A673 (cell line): ENCODE measurements at regions not wholly inside any gene's neighbourhood (a gene's known extent, or its start where the extent isn't known, plus 50 kb on each side); places are given as distances from the start of the nearest gene placed in this dataset.

ENCODE experiments used
- BruUV-seq: library from RNA; stranded (reverse); fragments of 400-500 nt; replicated peaks from 2 replicates; lab custom pipeline; 2021; lab: Mats Ljungman, UMichigan
- CTCF ChIA-PET: fragments of 300-600 bp; sonication (Branson Sonifier 250); formaldehyde crosslinking; loops from one replicate; lab custom pipeline; 2022; ENCODE audit warnings: antibody characterized with exemption; lab: Charles Lee
- POLR2A ChIA-PET: fragments of 300-600 bp; sonication (Branson Sonifier 250); formaldehyde crosslinking; loops from one replicate; lab custom pipeline; 2022; ENCODE audit warnings: antibody characterized with exemption; ENCODE audit not compliant: low non-redundant PET; lab: Charles Lee
- DNase-seq: peaks from one replicate; pipeline ENCODE4 v3.0.0-alpha.2; 2015; ENCODE audit warnings: low spot score
- H3K27ac ChIP-seq: fragments of 200-600 bp; sonication (generic); 2 replicates; pipeline ENCODE4 v1.5.1; 2016; ENCODE audit warnings: mixed run types, low read depth, mild to moderate bottlenecking, mixed read lengths, antibody characterized with exemption, low read length; ENCODE audit not compliant: poor library complexity, severe bottlenecking
- H3K27me3 ChIP-seq: fragments of 200-600 bp; sonication (generic); replicated peaks from 2 replicates; pipeline ENCODE4 v1.6.1; 2017; ENCODE audit warnings: mixed run types, low read depth, mild to moderate bottlenecking, mixed read lengths, antibody characterized with exemption, low read length; ENCODE audit not compliant: insufficient read depth, poor library complexity
- H3K36me3 ChIP-seq: fragments of 200-600 bp; sonication (generic); 2 replicates; pipeline ENCODE4 v1.6.1; 2016; ENCODE audit warnings: mixed run types, mild to moderate bottlenecking, mixed read lengths, antibody characterized with exemption, low read length; ENCODE audit not compliant: insufficient read depth, poor library complexity, severe bottlenecking
- H3K4me1 ChIP-seq: fragments of 200-600 bp; sonication (generic); 2 replicates; pipeline ENCODE4 v1.6.1; 2017; ENCODE audit warnings: mixed run types, mild to moderate bottlenecking, mixed read lengths, antibody characterized with exemption, low read length; ENCODE audit not compliant: insufficient read depth, poor library complexity, severe bottlenecking
- H3K4me3 ChIP-seq: fragments of 200-600 bp; sonication (generic); 2 replicates; pipeline ENCODE4 v1.5.1; 2016; ENCODE audit warnings: low read depth, mixed run types, mild to moderate bottlenecking, mixed read lengths, low read length; ENCODE audit not compliant: poor library complexity, severe bottlenecking
- H3K9me3 ChIP-seq: fragments of 200-600 bp; sonication (generic); 2 replicates; pipeline ENCODE4 v1.6.1; 2016; ENCODE audit warnings: mixed run types, low read depth, mild to moderate bottlenecking, mixed read lengths, antibody characterized with exemption, low read length; ENCODE audit not compliant: poor library complexity, severe bottlenecking
- CTCF ChIP-seq: fragments of 300-800, 200-600 bp; sonication (generic); conservative IDR thresholded peaks from 2 replicates; pipeline ENCODE4 v1.5.1; 2017; ENCODE audit warnings: low read depth, mild to moderate bottlenecking, antibody characterized with exemption, low read length, moderate library complexity, mixed read lengths
- EZH2 ChIP-seq: fragments of 200-600 bp; sonication (generic); IDR thresholded peaks from 2 replicates; pipeline ENCODE4 v1.6.1; 2017; ENCODE audit warnings: borderline replicate concordance, low read depth, mild to moderate bottlenecking, mixed read lengths, antibody characterized with exemption, low read length; ENCODE audit not compliant: poor library complexity, severe bottlenecking
- intact Hi-C: fragments of 100-400 bp; cut with micrococcal nuclease; formaldehyde crosslinking; loops from one replicate; pipeline ENCODE4 v1.10.0; 2022; ENCODE audit not compliant: unreplicated experiment

GRCh38 chr9:7298123-7298522 is 501.5 kb downstream of the DMAC1 start:
- no peaks in the 10 kb centered on the region for H3K36me3 ChIP-seq
- no peak for DNase-seq
- peaks cover 7% of the 10 kb centered on the region for H3K27me3 ChIP-seq
- no peak overlapping the region for H3K27ac ChIP-seq
- H3K4me3 ChIP-seq, result no peak overlapping the region
- no peaks in the 10 kb centered on the region for H3K4me1 ChIP-seq
- intact Hi-C loops, result no loop called here
- H3K9me3 ChIP-seq, result no peaks in the 10 kb centered on the region
- ChIA-PET CTCF (no interaction called here), POLR2A (no interaction called here)
- no TSS peak for BruUV-seq
- TF ChIP-seq CTCF, result no peak
- no peak for TF ChIP-seq EZH2

GRCh38 chr9:7297521-7297920 is 502.1 kb downstream of the DMAC1 start:
- CTCF ChIA-PET, result interaction anchor here (0.6 kb wide), 1 partner anchor 372 kb away, joined by 7 read pairs; no protein-coding TSS in a partner anchor

GRCh38 chr9:7293091-7293490 is 506.5 kb downstream of the DMAC1 start:
- H3K36me3 ChIP-seq, result no peaks in the 10 kb centered on the region
- peaks cover 4% of the 10 kb centered on the region for H3K27me3 ChIP-seq
- ChIA-PET CTCF (interaction anchor here (0.5 kb wide), 1 partner anchor 108 kb away, joined by 4 read pairs; no protein-coding TSS in a partner anchor), POLR2A (no interaction called here)
- no TSS peak for BruUV-seq
- H3K9me3 ChIP-seq, result no peaks in the 10 kb centered on the region
- no peak for DNase-seq
- H3K27ac ChIP-seq, result no peak overlapping the region
- TF ChIP-seq EZH2 (no peak), CTCF (no peak)
- no peak overlapping the region for H3K4me3 ChIP-seq
- intact Hi-C loops, result no loop called here
- no peaks in the 10 kb centered on the region for H3K4me1 ChIP-seq

More at GRCh38 chr9:7297521-7297920, 502.1 kb downstream of the DMAC1 start:
- H3K27ac ChIP-seq, result no peak overlapping the region
- no peaks in the 10 kb centered on the region for H3K9me3 ChIP-seq
- TF ChIP-seq CTCF (no peak), EZH2 (no peak)
- no peak for DNase-seq
- POLR2A ChIA-PET, result no interaction called here
- peaks cover 7% of the 10 kb centered on the region for H3K27me3 ChIP-seq
- BruUV-seq, result no TSS peak
- intact Hi-C loops, result no loop called here
- no peak overlapping the region for H3K4me3 ChIP-seq
- no peaks in the 10 kb centered on the region for H3K4me1 ChIP-seq
- H3K36me3 ChIP-seq, result no peaks in the 10 kb centered on the region
